ENCODE measurements at regions not wholly inside any gene's neighbourhood (a gene's known extent, or its start where the extent isn't known, plus 50 kb on each side); places are given as distances from the start of the nearest gene placed in this dataset.
"Not testable (repeated sequence)": the region's sequence is repeated elsewhere in the genome, so short reads cannot be mapped to it uniquely, and the experiment has no call there.

- no peak for DNase-seq
Measured at GRCh38 chr10:131017566-131018285, 293.8 kb downstream of the TCERG1L start.

DNA sequence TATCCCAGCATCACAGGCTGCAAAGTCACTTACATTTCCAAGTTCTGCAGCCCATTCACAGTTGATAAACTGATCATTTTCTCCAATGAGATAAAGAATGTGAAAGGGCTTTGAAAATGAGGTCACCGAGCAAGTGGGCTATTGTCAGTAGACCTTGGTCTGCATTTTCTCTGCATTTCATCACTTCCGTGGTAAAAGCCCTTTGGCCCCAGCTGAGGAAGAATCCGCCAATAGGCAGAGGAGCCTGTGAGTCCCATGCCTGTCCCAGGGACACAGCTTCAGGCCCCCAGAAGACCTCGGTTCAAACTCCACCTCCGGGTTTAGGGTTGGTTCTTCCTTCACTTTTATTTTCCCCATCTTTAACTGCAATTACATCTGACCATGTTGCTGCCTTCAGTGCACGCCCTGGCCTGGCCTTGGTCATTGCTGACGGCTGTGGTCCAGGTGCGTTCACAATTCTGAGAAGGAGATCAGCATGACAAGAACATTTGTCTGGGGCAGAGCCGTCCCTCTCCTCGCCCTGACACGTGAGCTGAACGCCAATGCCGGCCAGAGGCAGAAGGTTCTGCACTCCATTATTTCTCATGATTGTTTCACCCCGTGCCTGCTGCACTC, 292.5 kb downstream of the TCERG1L start:
- DNase-seq = no peak

DNA sequence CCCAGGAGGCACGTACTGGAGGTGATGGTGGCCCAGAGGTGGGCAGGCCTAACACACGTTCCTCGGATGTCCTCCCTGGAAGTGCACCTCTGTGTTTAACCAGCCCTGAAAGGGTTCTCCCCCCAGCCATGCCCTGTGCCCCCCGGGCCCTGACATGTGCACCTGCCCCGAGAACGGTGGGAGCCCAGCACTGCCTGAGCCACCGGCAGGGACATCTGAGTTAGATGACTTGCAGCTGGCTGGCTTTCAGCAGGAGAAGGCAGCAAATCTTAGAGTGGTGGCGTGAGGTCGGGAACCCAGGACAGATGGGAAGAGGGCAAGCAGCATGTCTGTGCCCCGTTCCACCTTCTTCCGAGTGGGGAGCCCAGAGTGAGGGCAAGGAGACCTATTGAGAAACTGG, 291.8 kb downstream of the TCERG1L start:
- DNase-seq = no peak

- DNase-seq = no peak
Measured at GRCh38 chr10:131020775-131021174, 290.7 kb downstream of the TCERG1L start.

DNA sequence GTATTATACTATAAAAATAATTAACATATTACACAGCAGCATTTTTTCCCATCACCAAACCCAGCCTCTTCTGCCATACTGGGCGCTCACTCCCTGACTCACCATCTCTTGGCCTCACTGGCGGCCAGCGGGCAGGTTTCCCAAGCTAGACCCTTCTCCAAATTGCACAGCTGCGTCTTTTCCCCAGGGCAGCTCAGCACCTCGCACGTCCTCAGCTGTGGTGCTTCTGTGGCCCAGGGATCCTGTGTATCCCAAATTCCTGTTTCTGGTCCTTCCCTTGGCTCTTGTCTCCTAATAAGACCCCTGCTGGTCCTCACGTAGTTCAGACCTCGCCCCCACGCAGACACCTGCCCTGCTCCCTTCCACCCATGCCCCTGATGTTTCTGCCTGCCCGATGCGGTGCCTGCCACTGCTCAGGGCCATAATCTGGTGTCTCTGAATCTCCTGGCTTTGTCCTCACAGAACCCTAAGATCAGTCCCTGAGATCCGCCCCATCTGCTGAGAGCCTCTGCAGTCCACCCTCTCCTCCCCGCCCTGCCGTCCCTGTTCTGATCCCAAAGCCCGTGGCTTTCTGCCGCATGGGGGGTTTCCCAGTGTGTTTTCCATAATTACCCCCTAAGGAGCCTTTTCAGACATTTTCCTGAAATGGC, 290.1 kb downstream of the TCERG1L start:
- no peak for DNase-seq

- DNase-seq = no peak
Measured at GRCh38 chr10:131021969-131022368, 289.6 kb downstream of the TCERG1L start.

GRCh38 chr10:131022369-131022768, 289.2 kb downstream of the TCERG1L start:
- no peak for DNase-seq

DNA sequence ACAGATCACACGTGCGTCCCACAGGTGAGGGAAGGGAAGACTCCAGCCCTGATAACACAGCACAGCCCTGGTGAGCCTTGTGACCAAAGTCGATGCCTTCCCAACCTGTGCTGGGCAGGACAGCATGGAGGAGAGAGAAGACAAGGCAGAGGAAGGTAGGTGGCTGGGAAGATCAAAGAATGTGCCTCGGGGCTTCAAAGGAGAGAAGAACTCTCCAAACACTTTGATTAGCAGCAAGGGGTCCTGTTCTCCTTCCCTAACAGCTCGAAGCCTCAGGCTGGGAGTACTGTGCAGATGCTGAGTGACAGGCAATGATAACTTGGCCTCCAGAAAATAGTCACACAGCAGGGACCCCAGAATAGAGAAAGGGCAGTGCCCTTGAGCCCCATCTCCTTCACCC, 288.5 kb downstream of the TCERG1L start:
- DNase-seq = no peak

DNA sequence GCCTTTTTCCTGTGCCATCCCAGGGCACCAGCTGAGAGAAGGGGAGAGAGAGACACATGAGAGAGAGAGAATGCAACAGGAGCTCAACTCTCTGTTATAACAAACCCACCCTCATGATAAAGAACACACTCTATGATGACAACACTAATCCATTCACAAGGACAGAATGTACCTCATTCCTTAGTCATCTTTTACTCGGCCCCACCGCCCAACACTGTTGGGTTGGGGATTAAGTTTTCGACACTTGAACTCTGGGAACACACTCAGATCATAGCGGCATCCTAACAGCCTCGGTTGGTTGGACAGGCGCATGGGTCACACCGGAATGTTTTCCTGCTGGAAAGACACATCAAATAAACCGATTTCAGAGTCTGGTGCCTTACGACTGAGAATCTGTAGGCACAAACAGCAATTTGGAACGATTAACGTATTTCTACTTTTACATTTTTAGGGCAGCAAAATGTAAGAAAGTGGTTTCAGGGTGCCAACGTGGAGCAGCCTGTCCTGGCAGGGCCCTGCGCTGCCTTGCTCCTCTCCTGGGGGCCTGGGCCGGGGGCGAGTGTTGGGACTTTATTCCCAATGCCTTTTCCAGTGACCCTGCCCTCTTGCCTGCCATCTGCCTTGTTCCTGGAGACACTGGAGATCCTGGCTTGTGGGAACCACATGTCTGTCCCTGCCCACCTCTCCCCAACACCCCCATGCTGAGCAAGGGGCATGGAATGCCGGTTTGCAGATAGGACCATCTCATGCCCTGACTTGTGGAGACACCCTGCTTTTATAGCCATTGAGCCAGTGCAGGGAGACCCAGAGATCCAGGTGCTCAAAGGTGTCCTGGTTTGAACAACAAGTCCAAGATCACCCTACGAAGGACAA, 287.0 kb downstream of the TCERG1L start:
- no peak for DNase-seq

- DNase-seq = no peak
Measured at GRCh38 chr10:131025333-131025732, 286.2 kb downstream of the TCERG1L start.

GRCh38 chr10:131027256-131027655, 284.3 kb downstream of the TCERG1L start:
- DNase-seq = no peak

DNA sequence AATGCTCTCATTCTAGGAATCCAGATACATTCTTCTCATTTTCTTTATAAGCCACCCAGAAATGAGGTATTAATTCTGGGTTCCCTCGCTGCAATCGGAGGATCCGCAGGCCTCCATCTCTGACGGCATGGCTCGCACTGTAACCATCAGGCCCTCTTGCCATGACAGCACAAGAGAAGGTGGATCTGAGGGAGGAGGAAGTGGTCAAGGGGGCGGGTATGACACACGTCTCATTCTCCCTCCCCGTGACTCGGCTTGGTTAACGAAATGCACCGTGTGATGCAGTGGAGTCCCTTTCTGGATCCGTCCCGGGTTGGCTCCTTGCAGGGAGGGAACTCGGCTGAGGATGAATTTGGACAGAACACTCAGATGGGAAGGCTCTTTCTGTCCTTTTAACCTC, 280.2 kb downstream of the TCERG1L start:
- DNase-seq = no peak

DNA sequence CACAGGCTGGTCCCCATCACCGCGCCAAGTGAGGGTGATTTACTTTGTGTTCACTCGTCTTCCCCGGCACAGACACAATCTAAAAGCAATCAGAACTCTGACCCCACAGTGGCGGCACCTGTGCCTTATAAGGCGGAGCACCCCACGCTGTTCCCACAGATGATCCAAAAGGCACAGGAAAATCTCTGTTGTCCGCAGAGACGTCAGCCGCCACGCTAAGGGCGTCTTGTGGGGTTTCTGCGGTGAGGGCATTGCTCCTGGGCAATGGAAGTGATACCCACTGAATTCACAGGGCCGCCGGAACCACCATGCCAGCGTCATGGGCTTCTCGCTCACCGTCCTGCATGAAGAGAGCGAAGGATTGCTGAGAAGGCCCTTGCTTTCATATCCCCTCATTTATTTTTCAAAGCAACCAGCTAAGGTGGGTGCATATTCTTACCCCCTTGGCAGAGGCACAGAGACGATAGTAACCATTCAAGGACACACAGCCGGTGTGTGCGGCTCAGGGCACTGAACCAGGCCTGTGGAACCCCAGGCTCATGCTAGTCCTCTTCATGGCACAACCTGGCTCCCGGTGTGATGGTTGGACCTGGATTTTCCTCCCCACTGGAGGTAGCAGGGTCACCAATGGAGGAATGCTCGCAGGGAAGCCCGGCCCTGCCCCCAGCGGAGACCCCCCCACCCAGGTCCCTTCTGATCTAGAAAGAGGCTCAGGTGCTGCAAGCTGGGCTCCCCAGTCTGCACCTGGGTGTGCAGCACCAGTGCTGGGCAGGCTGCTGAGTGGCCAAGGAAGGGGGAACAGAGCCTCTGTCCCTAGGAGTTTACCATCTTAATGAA, 279.0 kb downstream of the TCERG1L start:
- no peak for DNase-seq

DNA sequence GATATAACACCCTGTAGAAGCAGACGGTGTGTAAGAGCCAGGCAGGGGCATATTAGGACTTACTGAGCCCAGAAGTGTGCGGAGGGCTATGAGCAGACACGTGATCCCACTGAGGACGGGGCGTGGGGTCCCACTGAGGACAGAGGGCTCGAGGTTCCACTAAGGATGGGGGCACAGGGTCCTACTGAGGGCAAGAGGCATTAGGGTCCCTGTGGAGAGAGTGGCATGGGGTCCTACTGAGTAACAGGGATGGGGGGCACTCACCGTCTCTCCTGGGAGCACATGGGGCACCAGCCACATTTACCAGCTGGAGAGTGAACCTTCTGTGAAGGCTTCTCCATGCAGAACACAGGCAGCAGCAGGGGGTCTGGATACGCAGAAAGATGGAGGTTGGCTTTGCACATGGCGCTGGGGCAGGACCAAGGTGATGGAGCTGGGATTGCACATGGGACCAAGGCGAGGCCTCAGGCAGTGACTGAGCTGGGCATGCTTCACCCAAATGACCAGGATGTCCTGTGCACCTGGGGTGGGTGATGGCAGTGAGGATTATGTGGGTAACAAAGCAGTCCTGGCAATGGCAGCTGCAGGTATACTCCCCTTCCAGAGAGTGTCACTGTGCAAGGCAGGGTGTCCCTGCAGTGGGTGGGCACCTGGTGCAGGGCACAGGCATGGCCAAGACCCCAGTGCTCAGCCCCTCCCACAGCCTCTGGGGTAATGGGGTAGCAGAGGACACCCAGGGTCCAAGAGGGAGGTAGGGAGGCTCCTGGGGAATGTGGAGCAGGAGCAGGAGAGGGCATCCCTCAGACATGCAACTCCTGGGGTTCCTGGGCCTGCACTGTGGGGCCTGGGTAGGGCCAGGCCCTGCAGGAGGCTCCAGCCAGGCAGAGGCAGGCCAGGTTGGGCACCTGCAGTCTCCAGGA, 278.1 kb downstream of the TCERG1L start:
- no peak for DNase-seq

GRCh38 chr10:131034451-131034850, 277.1 kb downstream of the TCERG1L start:
- no peak for DNase-seq

DNA sequence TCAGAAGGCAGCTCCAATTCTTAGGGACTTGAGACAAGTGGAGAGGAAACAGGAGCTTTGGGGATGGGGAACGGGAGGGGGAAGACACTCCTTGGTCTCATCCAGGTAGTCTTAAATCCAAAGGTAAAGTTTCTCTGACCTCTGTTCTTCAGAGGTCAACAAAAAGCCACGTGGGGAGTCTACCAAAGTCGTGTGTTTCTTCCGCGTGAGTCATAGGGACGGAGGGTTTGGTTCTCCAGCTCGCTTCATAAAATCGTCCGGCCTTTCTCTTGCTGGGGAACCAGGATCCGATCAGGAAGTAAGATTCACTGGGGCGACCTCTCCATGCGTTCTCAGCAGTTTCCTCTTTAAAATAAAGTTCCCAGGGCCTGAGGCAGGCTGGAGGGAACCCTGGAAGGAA, 275.7 kb downstream of the TCERG1L start:
- no peak for DNase-seq

- DNase-seq = no peak
Measured at GRCh38 chr10:131038056-131038455, 273.5 kb downstream of the TCERG1L start.

GRCh38 chr10:131041031-131041430, 270.5 kb downstream of the TCERG1L start:
- DNase-seq = no peak

DNA sequence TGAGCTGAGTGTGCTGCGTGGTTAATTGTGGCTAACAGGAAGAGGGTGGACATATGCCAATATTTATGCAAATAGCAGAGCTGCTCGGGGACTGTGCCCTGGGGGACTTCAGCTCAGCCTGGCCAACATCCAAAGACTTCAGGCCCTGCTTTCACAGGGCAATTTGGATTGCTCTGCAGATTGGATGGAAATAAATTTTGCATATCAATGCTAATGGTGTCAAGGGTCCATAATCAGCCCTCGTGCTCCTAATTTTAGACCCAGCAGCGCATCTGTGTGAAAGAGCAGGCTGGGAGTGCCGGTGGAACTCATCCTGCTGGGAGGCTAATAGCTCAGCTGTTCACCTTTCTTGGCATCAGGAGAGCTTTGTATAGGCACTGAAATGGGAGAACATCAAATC, 270.1 kb downstream of the TCERG1L start:
- no peak for DNase-seq

DNA sequence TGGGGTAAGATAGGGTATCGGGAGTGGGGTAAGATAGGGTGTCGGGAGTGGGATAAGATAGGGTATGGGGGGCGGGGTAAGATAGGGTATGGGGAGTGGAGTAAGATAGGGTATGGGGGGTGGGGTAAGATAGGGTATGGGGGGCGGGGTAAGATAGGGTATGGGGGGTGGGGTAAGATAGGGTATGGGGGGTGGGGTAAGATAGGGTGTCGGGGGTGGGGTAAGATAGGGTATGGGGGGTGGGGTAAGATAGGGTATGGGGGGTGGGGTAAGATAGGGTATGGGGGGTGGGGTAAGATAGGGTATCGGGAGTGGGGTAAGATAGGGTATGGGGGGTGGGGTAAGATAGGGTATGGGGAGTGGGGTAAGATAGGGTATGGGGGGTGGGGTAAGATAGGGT, 269.5 kb downstream of the TCERG1L start:
- not testable (repeated sequence) for DNase-seq
